GM12873 (cell line): ENCODE measurements at regions not wholly inside any gene's neighbourhood (a gene's known extent, or its start where the extent isn't known, plus 50 kb on each side); places are given as distances from the start of the nearest gene placed in this dataset.

Experiments
- TF ChIP-seq, protein P1 (sequence below): IDR thresholded peaks from 2 replicates; pipeline ENCODE4 v1.5.1; 2012; ENCODE audit warnings: low read depth, mild to moderate bottlenecking, moderate library complexity, low read length, control low read depth; ENCODE audit not compliant: insufficient read depth; ENCODE audit errors: missing control alignments

DNA sequence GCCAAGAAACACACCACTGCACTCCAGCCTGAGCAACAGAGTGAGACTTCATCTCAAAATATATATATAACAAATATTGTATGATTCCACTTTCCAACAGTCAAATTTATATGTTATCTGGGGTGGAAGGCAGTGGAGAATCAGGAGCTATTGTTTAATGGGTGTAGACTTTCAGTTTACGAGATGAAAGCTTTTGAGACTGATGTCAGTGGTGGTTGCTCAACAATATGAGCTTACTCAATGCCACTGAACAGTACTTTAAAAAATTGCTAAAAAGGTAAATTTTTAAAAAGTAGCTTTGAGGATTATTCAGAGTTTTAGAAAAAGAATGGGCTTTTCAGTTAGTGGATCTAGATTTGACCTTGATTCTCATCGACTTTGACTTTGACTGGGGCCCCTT is 105.9 kb upstream of the ST6GAL2 start:
- TF ChIP-seq, protein P1, sequence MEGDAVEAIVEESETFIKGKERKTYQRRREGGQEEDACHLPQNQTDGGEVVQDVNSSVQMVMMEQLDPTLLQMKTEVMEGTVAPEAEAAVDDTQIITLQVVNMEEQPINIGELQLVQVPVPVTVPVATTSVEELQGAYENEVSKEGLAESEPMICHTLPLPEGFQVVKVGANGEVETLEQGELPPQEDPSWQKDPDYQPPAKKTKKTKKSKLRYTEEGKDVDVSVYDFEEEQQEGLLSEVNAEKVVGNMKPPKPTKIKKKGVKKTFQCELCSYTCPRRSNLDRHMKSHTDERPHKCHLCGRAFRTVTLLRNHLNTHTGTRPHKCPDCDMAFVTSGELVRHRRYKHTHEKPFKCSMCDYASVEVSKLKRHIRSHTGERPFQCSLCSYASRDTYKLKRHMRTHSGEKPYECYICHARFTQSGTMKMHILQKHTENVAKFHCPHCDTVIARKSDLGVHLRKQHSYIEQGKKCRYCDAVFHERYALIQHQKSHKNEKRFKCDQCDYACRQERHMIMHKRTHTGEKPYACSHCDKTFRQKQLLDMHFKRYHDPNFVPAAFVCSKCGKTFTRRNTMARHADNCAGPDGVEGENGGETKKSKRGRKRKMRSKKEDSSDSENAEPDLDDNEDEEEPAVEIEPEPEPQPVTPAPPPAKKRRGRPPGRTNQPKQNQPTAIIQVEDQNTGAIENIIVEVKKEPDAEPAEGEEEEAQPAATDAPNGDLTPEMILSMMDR, result no peak

DNA sequence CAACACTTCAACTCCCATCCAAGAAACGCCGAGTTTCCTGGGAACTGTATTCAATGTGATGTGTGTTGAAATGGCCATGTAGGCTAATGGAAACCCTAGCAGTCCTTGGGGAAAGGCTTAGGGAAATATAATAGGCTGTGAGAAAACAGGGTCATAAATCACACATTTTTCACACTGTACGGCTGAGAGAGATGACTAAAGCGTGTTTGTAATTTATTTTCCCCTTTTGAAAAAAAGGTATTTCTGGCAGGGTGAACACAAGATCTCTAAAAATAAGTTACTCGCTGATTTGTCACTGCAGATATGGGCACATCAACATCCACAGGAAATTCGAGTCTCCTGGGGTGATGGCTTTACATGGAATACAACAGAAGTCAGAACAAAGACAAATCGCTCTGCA is 109.6 kb upstream of the ST6GAL2 start:
- TF ChIP-seq, protein P1, result no peak

DNA sequence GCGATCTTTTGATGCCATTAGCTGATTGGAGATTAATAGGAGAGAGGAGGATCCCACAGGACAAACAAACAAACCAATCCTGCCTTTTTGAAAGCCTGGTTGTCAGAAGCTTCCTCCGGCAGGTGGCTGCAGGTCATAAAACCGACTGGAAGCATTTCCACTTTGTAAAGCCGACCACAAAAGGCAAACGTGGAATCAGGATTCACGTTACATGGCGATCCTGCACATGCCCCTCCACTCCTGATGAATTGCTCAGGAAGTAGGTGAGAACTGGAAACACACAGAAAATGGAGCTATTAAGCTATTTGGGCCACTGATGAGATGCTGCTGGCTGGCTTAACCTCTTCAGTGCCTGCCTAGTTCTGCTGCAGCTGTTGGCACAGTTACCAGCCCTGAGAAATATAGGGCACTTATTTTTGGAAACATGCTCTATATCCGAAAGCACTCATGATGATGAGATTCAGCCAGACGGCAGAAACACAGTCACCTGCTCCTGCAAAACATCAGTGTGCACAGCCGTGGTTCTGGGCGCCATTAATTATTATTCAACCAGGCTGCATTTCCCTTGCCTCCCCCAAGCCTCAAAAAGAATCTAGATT is 110.3 kb upstream of the ST6GAL2 start:
- TF ChIP-seq, protein P1, result no peak

DNA sequence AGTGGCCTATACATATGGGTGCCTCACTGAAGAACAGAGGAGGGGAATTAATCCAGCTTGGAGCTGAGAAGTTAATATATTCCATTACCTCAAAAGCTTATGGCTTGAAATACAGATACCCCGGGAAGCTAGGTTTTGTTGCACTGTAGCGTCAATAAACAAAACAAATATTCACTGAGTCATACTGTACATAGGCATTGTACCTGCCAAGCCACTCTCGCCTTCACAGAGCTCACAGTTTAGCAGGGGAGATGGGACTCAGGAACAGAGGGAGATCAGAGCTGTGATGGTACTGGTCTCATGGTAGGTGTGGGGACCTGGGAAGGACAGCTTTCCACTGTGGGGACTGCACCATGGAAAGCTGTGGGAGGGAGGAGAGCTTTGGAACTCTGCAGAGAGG is 111.2 kb upstream of the ST6GAL2 start:
- TF ChIP-seq, protein P1, result no peak

GRCh38 chr2:107001062-107001461 is 115.1 kb upstream of the ST6GAL2 start:
- TF ChIP-seq, protein P1, result no peak

DNA sequence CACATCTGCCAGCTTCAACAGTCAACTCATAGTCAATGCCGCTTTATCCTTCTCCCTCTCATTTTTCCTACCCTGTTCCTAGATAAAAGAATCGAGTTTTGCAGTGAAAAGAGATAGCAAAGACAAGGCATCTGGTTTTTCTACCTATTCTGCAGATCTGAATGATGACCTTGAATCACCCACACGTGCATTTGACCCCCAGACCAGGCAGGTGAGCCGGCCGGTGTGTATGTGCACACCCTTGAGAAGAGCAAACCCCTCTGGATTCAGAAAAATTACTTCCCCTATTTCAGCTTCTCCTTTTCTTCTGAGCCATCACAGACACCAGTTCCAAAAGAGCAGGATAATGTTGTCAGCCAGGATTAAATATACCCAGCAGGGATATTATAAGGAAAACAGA is 115.6 kb upstream of the ST6GAL2 start:
- TF ChIP-seq, protein P1, result no peak

DNA sequence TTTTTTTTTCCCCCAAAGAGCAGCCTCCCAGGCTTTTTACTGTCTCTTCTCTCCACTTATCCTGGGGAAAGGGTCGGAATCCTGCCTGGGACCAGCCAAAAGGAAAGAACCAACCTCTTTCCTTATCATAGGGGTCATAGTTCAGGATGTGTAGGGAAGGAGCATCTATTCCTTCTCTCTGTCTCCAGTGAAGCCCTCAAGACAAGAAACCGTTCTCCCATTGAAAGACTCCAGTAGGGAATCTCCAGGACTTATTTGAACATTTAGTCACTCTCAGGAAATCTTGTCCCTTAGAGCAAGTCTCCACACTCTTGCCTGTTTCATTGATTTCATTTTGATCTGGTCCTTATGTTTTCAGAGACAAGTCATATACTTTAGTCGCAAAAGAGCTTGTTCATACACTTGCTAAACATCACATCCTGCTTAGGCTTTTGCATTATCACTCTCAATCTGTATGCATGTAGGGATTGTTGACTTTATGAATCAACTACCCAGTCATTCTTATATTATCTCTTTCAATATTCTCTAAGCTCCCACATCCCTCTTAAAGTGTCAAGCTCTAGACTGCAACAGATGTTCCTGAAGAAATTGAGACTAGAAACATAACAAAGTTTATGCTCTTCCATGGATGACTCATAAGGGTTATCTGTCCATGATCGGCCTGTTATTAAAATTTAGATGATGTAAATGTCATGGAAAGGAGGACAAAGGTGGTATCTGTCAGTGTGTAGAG is 116.2 kb upstream of the ST6GAL2 start:
- TF ChIP-seq, protein P1, result no peak
